Muscle of back (tissue), 3 donors: ENCODE measurements at regions not wholly inside any gene's neighbourhood (a gene's known extent, or its start where the extent isn't known, plus 50 kb on each side); places are given as distances from the start of the nearest gene placed in this dataset.
"Not testable (repeated sequence)": the region's sequence is repeated elsewhere in the genome, so short reads cannot be mapped to it uniquely, and the experiment has no call there.

Source experiments
- DNase-seq, 3 donors: peaks; one replicate each; pipeline versions ENCODE4 v3.0.0 to v3.0.0-alpha.2; 2013

DNA sequence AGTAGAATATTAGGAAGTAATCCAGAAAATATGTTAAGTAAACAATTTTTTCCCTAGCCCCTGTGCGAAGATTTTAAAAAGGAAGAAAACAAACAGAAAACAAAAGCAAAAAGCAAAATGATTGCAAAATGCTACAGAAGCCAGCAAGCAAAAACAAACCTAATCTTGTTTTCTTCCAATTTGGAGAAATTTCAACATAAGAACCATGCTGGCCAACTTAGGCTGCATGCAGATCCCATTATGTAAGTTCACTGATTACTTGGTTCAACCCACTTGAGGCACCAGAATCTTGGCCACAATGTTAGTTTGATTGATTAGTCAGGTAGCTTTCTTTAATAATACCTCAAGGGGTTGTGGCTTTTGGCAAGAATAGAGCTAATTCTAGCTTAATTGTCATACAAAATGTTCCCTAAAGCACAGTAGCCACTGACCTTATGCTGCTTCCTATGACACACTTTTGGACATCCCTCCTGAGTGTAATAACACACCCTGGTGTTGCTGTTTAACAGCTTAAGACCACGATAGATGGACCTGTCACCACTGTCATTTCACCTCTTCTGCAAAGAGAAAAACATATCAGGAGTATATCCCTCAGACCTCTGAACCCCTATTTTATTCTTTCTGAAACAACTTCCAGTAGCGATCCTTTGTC is 2342.1 kb downstream of the PCDH7 start:
- peak in 1 of 3 donors; percentile 57 for DNase-seq

GRCh38 chr4:33063241-33063640 is 2343.1 kb downstream of the PCDH7 start:
- peak in 2 of 3 donors; percentile 18 to 65 for DNase-seq

DNA sequence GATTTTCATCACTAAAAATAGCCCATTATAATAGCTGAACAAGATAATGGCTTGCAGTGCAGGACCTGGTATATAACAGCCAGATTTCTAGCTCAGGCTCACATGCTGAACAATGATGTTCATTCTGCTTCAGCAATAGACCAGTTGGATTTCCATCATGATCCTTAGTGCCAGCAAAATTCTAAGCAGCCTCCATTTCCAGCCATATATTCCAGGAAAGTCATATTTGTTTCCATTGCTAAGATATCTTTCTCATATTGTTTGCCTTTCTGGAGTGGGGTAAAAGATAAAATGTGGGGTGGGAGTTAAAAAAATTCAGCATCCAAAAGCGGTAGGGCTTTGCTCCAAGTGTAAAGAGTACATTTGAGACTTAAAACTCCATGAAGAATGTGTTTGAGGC is 2344.1 kb downstream of the PCDH7 start:
- DNase-seq = peak in 2 of 3 donors; percentile 48 to 78

- no peak for DNase-seq
Observed at GRCh38 chr4:33065749-33066148, 2345.6 kb downstream of the PCDH7 start.

DNA sequence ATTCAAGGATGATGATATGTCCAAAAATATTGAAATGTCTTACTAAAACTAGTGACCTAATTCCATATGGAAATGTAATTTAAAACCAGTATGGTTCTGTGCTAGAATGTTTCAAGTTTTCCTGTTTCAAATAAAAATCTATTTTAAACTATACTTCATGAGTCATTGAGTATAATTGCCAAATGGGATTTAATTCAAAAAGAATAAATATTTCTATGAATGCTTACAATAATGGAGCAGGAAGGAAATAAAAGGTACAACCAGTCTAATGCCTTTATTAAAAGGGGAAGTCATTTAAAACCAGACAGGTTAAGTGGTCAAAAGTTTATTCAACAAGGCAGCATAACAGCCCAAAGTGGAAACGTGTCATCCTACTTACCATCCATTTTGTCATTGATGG is 2347.1 kb downstream of the PCDH7 start:
- DNase-seq = peak in 2 of 3 donors; percentile 58 to 77

- DNase-seq = no peak
Observed at GRCh38 chr4:33068539-33068938, 2348.4 kb downstream of the PCDH7 start.

GRCh38 chr4:33071535-33071934 is 2351.4 kb downstream of the PCDH7 start:
- DNase-seq = peak in 2 of 3 donors; percentile 51 to 79

DNA sequence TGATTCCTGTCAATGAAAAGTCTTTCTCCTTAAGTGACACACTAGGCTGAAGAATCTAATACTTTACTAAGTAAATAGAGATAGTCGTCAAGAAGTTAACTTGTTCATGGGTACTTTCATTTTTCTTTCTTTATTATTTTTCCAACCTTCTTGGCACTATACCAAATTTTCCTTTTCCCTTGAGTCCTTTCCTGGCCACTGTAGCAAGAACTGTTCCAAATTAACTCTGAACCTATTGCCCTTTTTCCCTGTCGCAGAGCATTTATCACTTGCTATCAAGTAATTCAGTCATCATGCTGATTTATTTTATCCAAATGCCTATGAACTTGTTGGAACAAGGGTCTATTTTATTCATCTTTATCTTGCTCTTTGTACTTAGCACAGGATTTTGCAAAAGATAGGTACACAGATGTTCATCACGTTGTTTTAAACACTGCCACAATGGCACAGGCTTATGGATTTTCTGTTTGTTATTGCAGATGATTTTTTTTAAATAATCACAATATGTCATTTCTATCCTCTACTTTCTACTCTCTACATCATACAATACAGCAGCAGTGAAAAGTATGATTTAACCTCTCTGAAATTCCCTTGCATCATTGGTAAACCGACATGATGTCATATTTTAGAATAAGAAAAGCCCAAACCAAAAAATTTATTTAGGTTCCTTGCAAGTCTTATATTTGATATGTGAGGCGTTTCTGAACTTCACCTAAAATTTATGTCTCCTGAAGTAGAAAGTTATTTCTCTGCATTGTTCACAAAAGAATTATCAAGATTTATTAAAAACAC is 2352.3 kb downstream of the PCDH7 start:
- peak in 1 of 3 donors; percentile 38 for DNase-seq

- peak in 1 of 3 donors; percentile 37 for DNase-seq
Observed at GRCh38 chr4:33073811-33074210, 2353.6 kb downstream of the PCDH7 start.

DNA sequence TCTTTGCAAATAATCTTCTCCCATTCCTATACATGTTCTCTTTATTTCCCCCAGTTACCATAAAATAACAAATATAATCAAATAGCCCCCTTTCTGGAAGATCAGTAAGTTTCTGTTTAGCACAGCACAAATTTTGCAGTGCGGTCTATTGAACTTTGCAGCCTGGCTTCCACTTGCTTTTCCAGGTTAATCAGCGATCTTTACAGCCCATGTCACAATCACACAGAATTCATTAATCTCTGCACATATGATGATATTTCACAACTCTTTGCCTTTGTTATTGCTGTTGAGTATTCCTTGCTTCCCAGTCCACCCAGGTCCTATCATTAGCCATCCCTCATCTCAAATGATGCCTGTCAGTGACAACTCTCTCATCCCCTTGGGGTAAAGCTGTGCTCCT is 2358.0 kb downstream of the PCDH7 start:
- no peak for DNase-seq

DNA sequence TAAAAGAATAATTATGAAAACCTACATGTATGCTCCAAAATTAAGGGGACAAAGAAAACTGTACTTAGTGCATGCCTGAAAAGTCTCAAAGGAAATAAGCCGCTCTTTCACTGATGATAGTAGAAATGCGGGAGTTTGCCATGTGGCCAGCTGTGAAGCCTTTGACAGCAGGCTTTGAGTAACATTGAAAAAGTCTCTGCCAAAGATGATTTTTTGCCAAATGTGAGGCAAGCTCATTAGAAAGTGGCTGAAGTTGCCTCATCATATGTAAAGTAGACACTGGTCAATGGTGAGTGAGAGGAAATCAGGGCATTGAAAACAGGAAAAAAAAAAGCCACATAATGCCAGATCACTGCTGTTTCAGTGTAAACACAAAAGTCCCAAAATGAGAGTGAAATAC is 2360.1 kb downstream of the PCDH7 start:
- DNase-seq = peak in 1 of 3 donors; percentile 51

GRCh38 chr4:33085709-33086108 is 2365.5 kb downstream of the PCDH7 start:
- DNase-seq = peak in 1 of 3 donors; percentile 29

DNA sequence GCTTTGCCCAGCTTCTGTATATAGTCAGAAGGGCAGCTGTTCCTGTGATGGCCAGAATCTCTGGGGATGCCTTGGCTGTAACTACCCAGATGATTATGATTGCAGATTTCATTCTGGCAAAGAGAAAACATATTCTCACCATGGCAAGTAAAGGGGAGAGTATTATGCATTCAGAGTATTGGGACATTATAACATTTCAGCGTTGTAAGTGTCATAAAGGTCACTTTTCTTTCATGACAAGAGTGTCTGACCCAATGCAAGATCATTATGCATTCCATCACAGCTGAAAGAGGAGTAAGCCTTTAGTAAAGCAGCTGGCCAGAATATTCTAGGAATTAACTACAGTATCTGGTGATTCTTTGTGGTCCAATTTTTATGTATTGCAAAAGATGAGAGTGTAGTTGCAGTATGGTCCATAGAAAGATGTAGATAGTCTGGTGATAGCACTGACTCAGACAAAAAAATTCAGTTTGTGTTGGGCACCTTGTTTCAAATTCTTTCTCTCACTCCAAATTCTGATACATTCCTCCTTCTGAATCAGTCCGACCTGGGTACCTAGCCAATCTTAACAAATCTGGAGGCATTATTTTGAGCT is 2366.3 kb downstream of the PCDH7 start:
- DNase-seq = peak in 1 of 3 donors; percentile 57

DNA sequence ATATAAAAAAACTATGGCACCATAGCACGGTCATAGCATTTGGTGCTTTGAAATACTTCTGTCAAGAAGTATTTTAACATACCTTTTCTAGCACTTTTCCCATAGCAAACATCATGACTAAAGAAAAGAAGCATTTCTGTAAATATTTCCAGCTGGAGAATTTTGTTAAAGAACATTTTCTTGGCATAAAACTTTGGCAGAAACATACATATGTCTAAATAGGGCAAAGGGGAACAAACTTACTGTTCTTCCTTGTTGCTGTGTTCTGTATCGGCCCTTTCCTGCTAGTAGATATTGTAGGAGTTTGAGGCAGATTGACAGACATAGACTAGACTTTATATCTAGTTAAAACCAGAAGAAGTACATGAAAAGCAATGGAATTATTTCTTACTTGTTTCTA is 2368.5 kb downstream of the PCDH7 start:
- DNase-seq = peak in 2 of 3 donors; percentile 38 to 67

DNA sequence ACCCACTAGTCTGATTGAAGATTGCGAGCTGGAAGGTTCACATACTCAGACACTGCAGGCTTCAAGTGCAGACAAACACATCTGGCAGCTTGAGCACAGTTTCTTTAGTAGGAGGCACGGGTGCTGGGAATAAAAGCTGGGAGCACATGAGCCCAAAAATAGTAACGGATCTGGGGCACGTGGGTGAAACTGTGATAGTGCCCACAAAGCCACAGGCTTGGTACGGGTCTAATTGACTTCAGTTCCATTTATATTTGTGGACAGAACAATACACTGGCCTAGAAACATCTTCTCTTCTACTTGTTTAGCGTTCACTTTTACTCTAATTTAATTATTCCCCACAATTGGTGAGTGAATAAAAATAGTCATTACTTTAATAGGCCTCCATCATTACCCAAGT is 2370.7 kb downstream of the PCDH7 start:
- DNase-seq = no peak

DNA sequence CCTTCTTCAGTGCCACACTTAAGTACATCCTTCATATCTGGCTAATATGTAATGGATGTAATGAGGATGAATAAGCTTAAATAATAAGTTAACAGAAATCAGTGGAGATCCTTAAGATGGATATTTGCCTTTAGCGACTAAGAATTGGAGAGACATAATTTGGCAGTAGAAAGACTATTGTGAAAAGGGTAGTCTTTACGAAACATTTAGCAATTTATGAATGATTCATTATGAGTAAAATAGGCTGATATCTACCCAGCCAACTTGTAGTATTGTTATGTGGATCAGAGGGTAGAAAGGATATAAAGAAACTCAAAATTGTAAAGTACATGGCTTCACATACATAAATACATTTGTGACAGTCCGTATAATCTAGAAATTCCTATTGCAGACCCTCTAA is 2371.8 kb downstream of the PCDH7 start:
- no peak for DNase-seq

GRCh38 chr4:33104273-33104672 is 2384.1 kb downstream of the PCDH7 start:
- no peak for DNase-seq

DNA sequence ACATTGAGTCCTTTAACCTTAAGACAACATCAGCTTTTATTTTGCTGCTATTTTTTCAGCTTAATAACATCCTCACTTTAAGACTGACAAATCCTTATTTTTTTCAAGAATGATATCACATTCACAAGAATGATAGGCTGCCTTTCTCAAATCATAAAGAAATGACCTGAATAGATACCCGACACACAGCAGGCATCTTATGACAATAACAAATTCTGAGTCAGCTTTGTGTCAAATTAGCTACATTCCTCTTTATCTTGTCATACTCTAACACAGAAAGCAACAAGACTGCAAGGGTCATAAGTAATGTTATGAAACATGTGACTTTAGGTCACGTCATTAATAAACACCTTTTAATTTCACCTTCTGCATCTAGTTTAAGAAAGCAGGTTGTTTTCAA is 2387.6 kb downstream of the PCDH7 start:
- no peak for DNase-seq

DNA sequence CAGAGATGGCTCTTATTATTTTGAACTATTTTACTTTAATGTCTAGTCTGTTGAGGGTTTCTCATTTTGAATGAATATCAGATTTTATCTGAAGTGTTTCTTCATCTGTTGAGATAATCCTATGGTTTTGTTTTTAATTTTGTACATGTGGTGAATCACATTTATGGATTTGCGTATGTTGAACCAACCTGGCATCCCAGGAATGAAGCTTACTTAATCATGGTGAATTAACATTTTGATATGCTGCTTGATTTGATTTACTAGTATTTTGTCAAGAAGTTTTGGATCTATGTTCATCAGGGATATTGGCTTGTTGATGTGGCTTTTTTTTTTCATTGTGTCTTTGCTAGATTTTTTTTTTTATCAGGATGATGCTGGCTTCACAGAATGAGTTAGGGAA is 2390.9 kb downstream of the PCDH7 start:
- peak in 1 of 3 donors; percentile 25 for DNase-seq

- no peak for DNase-seq
Observed at GRCh38 chr4:33116871-33117270, 2396.7 kb downstream of the PCDH7 start.

- no peak for DNase-seq
Observed at GRCh38 chr4:33126002-33126401, 2405.8 kb downstream of the PCDH7 start.

DNA sequence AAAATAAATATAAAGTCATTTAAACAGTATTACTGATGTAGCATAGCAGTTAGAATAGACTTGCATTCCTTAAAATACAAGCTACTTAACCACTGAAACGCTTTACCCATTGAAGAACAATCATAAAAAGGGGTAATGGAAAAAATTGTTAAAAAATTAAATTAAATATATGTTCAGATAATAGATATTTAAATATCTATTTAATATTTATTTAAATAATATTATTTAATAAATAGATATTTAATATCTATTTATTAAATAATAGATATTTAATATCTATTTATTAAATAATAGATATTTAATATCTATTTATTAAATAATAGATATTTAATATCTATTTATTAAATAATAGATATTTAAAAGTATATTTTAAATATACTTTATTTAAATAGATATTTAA is 2410.5 kb downstream of the PCDH7 start:
- not testable (repeated sequence) for DNase-seq

DNA sequence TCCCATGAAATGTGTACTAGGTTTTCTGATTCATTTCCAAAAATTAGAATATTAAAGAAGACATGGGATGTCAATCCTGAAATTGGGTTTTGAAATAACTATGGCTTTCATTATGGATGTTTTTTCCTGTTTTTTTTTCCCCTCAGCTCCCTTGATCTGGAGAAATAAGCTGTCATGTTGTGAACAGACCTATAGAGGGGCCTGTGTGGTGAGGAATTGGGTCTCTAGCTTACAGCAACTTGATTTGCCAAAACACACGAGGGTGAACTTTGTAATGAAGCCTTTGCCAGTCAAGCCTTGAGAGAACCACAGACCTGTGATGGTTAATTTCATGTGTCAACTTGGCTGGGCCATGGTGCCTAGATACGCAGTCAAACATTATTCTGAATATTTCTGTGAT is 2413.6 kb downstream of the PCDH7 start:
- no peak for DNase-seq
